ENCODE measurements at regions not wholly inside any gene's neighbourhood (a gene's known extent, or its start where the extent isn't known, plus 50 kb on each side); places are given as distances from the start of the nearest gene placed in this dataset.

- DNase-seq (ENCODE audit: low read depth) (no peak), FAIRE-seq (no peak)
- Histone ChIP-seq H3K36me3 (ENCODE audit: control insufficient read depth, insufficient read depth, low read length) (no peaks in the 10 kb centered on the region), H3K27me3 (ENCODE audit: control insufficient read depth, insufficient read depth, low read length) (no peaks in the 10 kb centered on the region), H3K4me3 (ENCODE audit: low read depth, low read length) (no peak overlapping the region)
- TF ChIP-seq CTCF (IDR thresholded peaks at IDR 0.05; ENCODE audit: insufficient read depth, low read length, severe bottlenecking), result no peak
Measured at GRCh38 chr2:5102823-5103222, 589.4 kb upstream of the SOX11 start.

GRCh38 chr2:5111581-5111980, 580.6 kb upstream of the SOX11 start:
- Histone ChIP-seq H3K27me3 (ENCODE audit: control insufficient read depth, insufficient read depth, low read length) (no peaks in the 10 kb centered on the region), H3K36me3 (ENCODE audit: control insufficient read depth, insufficient read depth, low read length) (no peaks in the 10 kb centered on the region), H3K4me3 (ENCODE audit: low read depth, low read length) (no peak overlapping the region)
- no peak for TF ChIP-seq CTCF (IDR thresholded peaks at IDR 0.05; ENCODE audit: insufficient read depth, low read length, severe bottlenecking)
- DNase-seq (ENCODE audit: low read depth), result no peak
- no peak for FAIRE-seq

GRCh38 chr2:5119046-5119445, 573.1 kb upstream of the SOX11 start:
- no peak for FAIRE-seq
- Histone ChIP-seq H3K4me3 (ENCODE audit: low read depth, low read length) (no peak overlapping the region), H3K36me3 (ENCODE audit: control insufficient read depth, insufficient read depth, low read length) (no peaks in the 10 kb centered on the region), H3K27me3 (ENCODE audit: control insufficient read depth, insufficient read depth, low read length) (no peaks in the 10 kb centered on the region)
- no peak for TF ChIP-seq CTCF (IDR thresholded peaks at IDR 0.05; ENCODE audit: insufficient read depth, low read length, severe bottlenecking)
- DNase-seq (ENCODE audit: low read depth), result no peak

GRCh38 chr2:5121121-5121520, 571.1 kb upstream of the SOX11 start:
- no peak overlapping the region for H3K4me3 ChIP-seq (ENCODE audit: low read depth, low read length)
- DNase-seq (ENCODE audit: low read depth), result no peak
- no peaks in the 10 kb centered on the region for H3K36me3 ChIP-seq (ENCODE audit: control insufficient read depth, insufficient read depth, low read length)
- no peak for TF ChIP-seq CTCF (IDR thresholded peaks at IDR 0.05; ENCODE audit: insufficient read depth, low read length, severe bottlenecking)
- FAIRE-seq, result no peak
- no peaks in the 10 kb centered on the region for H3K27me3 ChIP-seq (ENCODE audit: control insufficient read depth, insufficient read depth, low read length)

- H3K4me3 ChIP-seq (ENCODE audit: low read depth, low read length), result no peak overlapping the region
- peak; percentile 5 for TF ChIP-seq CTCF (IDR thresholded peaks at IDR 0.05; ENCODE audit: insufficient read depth, low read length, severe bottlenecking)
- DNase-seq (ENCODE audit: low read depth) (no peak), FAIRE-seq (no peak)
- H3K36me3 ChIP-seq (ENCODE audit: control insufficient read depth, insufficient read depth, low read length), result no peaks in the 10 kb centered on the region
- no peaks in the 10 kb centered on the region for H3K27me3 ChIP-seq (ENCODE audit: control insufficient read depth, insufficient read depth, low read length)
Measured at GRCh38 chr2:5121642-5122041, 570.5 kb upstream of the SOX11 start.

- no peak for FAIRE-seq
- TF ChIP-seq CTCF (IDR thresholded peaks at IDR 0.05; ENCODE audit: insufficient read depth, low read length, severe bottlenecking), result no peak
- Histone ChIP-seq H3K4me3 (ENCODE audit: low read depth, low read length) (no peak overlapping the region), H3K27me3 (ENCODE audit: control insufficient read depth, insufficient read depth, low read length) (no peaks in the 10 kb centered on the region), H3K36me3 (ENCODE audit: control insufficient read depth, insufficient read depth, low read length) (no peaks in the 10 kb centered on the region)
- DNase-seq (ENCODE audit: low read depth), result peak; percentile 30
Measured at GRCh38 chr2:5123582-5124196, 568.5 kb upstream of the SOX11 start.
